Nephron progenitor cell (in vitro differentiated cells): ENCODE measurements at regions not wholly inside any gene's neighbourhood (a gene's known extent, or its start where the extent isn't known, plus 50 kb on each side); places are given as distances from the start of the nearest gene placed in this dataset.

Experiments used
- DNase-seq: peaks from one replicate; pipeline ENCODE4 v3.0.0; 2021
- H3K27ac Mint-ChIP-seq: 2 replicates; pipeline ENCODE4 v1.8.0; 2021; ENCODE audit warnings: mild to moderate bottlenecking, moderate library complexity, mixed read lengths
- H3K27me3 Mint-ChIP-seq: 2 replicates; pipeline ENCODE4 v1.8.0; 2021; ENCODE audit warnings: mild to moderate bottlenecking, low read depth, mixed read lengths; ENCODE audit not compliant: poor library complexity
- H3K36me3 Mint-ChIP-seq: 2 replicates; pipeline ENCODE4 v1.8.0; 2021; ENCODE audit warnings: low read depth, mixed read lengths
- H3K4me1 Mint-ChIP-seq: 2 replicates; pipeline ENCODE4 v1.8.0; 2021; ENCODE audit warnings: mixed read lengths
- H3K4me3 Mint-ChIP-seq: 2 replicates; pipeline ENCODE4 v1.8.0; 2021; ENCODE audit warnings: mild to moderate bottlenecking, moderate library complexity, mixed read lengths
- H3K9me3 Mint-ChIP-seq: 2 replicates; pipeline ENCODE4 v1.8.0; 2021; ENCODE audit warnings: mild to moderate bottlenecking, moderate library complexity, mixed read lengths
- CTCF ChIP-seq: fragments of 200-600 bp; sonication (generic); IDR thresholded peaks from 2 replicates; pipeline ENCODE4 v1.5.0; 2021; ENCODE audit warnings: antibody characterized with exemption

- DNase-seq = no peak
- Mint-ChIP-seq H3K9me3 (no peaks in the 10 kb centered on the region), H3K4me1 (no peaks in the 10 kb centered on the region), H3K27ac (no peak overlapping the region), H3K36me3 (no peaks in the 10 kb centered on the region), H3K4me3 (no peak overlapping the region), H3K27me3 (no peaks in the 10 kb centered on the region)
- TF ChIP-seq CTCF = no peak
These were observed 419.8 kb upstream of the SMC2 start for GRCh38 chr9:103674271-103674670.

GRCh38 chr9:103680581-103680980 is 413.5 kb upstream of the SMC2 start:
- Mint-ChIP-seq H3K36me3 (no peaks in the 10 kb centered on the region), H3K4me1 (no peaks in the 10 kb centered on the region), H3K27ac (no peak overlapping the region), H3K9me3 (no peaks in the 10 kb centered on the region), H3K27me3 (no peaks in the 10 kb centered on the region), H3K4me3 (no peak overlapping the region)
- TF ChIP-seq CTCF = no peak
- no peak for DNase-seq

- no peaks in the 10 kb centered on the region for H3K9me3 Mint-ChIP-seq
- no peaks in the 10 kb centered on the region for H3K27me3 Mint-ChIP-seq
- no peaks in the 10 kb centered on the region for H3K4me1 Mint-ChIP-seq
- H3K36me3 Mint-ChIP-seq = no peaks in the 10 kb centered on the region
- H3K4me3 Mint-ChIP-seq = no peak overlapping the region
- no peak for TF ChIP-seq CTCF
- DNase-seq = no peak
- H3K27ac Mint-ChIP-seq = no peak overlapping the region
These were observed 412.7 kb upstream of the SMC2 start for GRCh38 chr9:103681435-103681834.

- Mint-ChIP-seq H3K36me3 (no peaks in the 10 kb centered on the region), H3K4me1 (no peaks in the 10 kb centered on the region), H3K27me3 (no peaks in the 10 kb centered on the region), H3K9me3 (no peaks in the 10 kb centered on the region), H3K4me3 (no peak overlapping the region), H3K27ac (no peak overlapping the region)
- DNase-seq = no peak
- TF ChIP-seq CTCF = no peak
These were observed 393.7 kb upstream of the SMC2 start for GRCh38 chr9:103700195-103700962.

GRCh38 chr9:103702572-103702971 is 391.5 kb upstream of the SMC2 start:
- DNase-seq = no peak
- H3K36me3 Mint-ChIP-seq = no peaks in the 10 kb centered on the region
- no peak overlapping the region for H3K4me3 Mint-ChIP-seq
- no peaks in the 10 kb centered on the region for H3K9me3 Mint-ChIP-seq
- TF ChIP-seq CTCF = no peak
- H3K27me3 Mint-ChIP-seq = peaks cover 3% of the 10 kb centered on the region
- no peaks in the 10 kb centered on the region for H3K4me1 Mint-ChIP-seq
- H3K27ac Mint-ChIP-seq = no peak overlapping the region

GRCh38 chr9:103707181-103707580 is 386.9 kb upstream of the SMC2 start:
- Mint-ChIP-seq H3K4me1 (no peaks in the 10 kb centered on the region), H3K4me3 (no peak overlapping the region)

More at GRCh38 chr9:103707181-103707580, 386.9 kb upstream of the SMC2 start:
- no peak for DNase-seq
- Mint-ChIP-seq H3K9me3 (peaks cover 9% of the 10 kb centered on the region), H3K36me3 (no peaks in the 10 kb centered on the region), H3K27ac (no peak overlapping the region), H3K27me3 (peaks cover 6% of the 10 kb centered on the region)
- no peak for TF ChIP-seq CTCF
